ENCODE measurements at regions not wholly inside any gene's neighbourhood (a gene's known extent, or its start where the extent isn't known, plus 50 kb on each side); places are given as distances from the start of the nearest gene placed in this dataset.
A peak's percentile ranks its signal among the peaks of the same experiment; 100 is the strongest.

- DNase-seq (ENCODE audit: low read depth): no peak
- TF ChIP-seq, protein P1, sequence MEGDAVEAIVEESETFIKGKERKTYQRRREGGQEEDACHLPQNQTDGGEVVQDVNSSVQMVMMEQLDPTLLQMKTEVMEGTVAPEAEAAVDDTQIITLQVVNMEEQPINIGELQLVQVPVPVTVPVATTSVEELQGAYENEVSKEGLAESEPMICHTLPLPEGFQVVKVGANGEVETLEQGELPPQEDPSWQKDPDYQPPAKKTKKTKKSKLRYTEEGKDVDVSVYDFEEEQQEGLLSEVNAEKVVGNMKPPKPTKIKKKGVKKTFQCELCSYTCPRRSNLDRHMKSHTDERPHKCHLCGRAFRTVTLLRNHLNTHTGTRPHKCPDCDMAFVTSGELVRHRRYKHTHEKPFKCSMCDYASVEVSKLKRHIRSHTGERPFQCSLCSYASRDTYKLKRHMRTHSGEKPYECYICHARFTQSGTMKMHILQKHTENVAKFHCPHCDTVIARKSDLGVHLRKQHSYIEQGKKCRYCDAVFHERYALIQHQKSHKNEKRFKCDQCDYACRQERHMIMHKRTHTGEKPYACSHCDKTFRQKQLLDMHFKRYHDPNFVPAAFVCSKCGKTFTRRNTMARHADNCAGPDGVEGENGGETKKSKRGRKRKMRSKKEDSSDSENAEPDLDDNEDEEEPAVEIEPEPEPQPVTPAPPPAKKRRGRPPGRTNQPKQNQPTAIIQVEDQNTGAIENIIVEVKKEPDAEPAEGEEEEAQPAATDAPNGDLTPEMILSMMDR (IDR thresholded peaks at IDR 0.05; ENCODE audit: low read length, missing control alignments): no peak
- no peak overlapping the region for H3K4me3 ChIP-seq (replicated peaks; ENCODE audit: low read depth, low read length)
Measured at GRCh38 chr1:208460823-208461222, 216.6 kb upstream of the PLXNA2 start.

DNA sequence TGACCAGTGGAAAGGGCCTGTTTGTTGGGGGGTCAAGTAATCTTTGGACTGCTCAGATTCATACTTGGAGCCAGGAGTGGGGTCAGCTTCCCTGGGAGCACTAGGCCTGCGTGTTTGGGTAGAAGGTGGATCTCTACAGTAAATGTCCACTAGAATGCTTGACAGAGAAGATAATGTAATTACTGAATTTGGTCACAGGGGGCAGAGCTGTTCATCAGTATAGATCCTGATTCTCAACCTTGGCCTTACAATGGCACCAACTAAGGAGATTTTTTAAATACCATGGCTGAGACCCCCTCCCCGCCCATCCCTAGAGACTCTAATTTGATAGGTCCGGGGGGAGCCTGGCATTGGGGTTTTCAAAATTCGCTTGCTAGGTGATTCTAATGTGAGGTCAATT, 217.5 kb upstream of the PLXNA2 start:
- no peak overlapping the region for H3K4me3 ChIP-seq (replicated peaks; ENCODE audit: low read depth, low read length)
- TF ChIP-seq, protein P1 (IDR thresholded peaks at IDR 0.05; ENCODE audit: low read length, missing control alignments): peak; percentile 8
- no peak for DNase-seq (ENCODE audit: low read depth)

- H3K4me3 ChIP-seq (replicated peaks; ENCODE audit: low read depth, low read length): no peak overlapping the region
- no peak for DNase-seq (ENCODE audit: low read depth)
- TF ChIP-seq, protein P1 (IDR thresholded peaks at IDR 0.05; ENCODE audit: low read length, missing control alignments): no peak
Measured at GRCh38 chr1:208462761-208463160, 218.6 kb upstream of the PLXNA2 start.

DNA sequence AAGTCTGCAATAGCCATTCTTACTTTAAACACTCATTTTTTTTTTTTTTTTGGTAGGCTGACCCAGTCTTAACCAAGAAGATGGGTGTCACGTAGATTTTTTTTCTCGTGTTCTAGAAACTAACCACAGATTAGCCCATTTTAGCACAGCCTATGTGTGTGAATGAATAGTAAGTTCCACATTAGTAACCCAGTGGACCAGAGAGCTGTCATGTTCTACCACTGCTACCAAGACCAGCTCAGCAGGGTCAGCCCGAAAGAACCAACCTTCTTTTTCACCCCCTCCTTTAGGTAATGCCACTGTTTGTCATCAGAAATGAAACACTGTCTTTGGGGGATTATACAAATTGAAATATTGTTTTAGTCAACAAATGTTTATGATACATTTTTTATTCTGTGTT, 221.1 kb upstream of the PLXNA2 start:
- H3K4me3 ChIP-seq (replicated peaks; ENCODE audit: low read depth, low read length): no peak overlapping the region
- no peak for DNase-seq (ENCODE audit: low read depth)
- TF ChIP-seq, protein P1 (IDR thresholded peaks at IDR 0.05; ENCODE audit: low read length, missing control alignments): no peak

- no peak overlapping the region for H3K4me3 ChIP-seq (replicated peaks; ENCODE audit: low read depth, low read length)
- TF ChIP-seq, protein P1 (IDR thresholded peaks at IDR 0.05; ENCODE audit: low read length, missing control alignments): no peak
- no peak for DNase-seq (ENCODE audit: low read depth)
Measured at GRCh38 chr1:208465786-208466590, 221.8 kb upstream of the PLXNA2 start.

- no peak overlapping the region for H3K4me3 ChIP-seq (replicated peaks; ENCODE audit: low read depth, low read length)
- TF ChIP-seq, protein P1 (IDR thresholded peaks at IDR 0.05; ENCODE audit: low read length, missing control alignments): no peak
- no peak for DNase-seq (ENCODE audit: low read depth)
Measured at GRCh38 chr1:208467151-208467780, 223.1 kb upstream of the PLXNA2 start.

Measured in fibroblast of pulmonary artery (primary cell).